Ovary (tissue), 7 donors: ENCODE measurements at regions not wholly inside any gene's neighbourhood (a gene's known extent, or its start where the extent isn't known, plus 50 kb on each side); places are given as distances from the start of the nearest gene placed in this dataset.

Experiments
- DNase-seq, 5 donors: peaks; one replicate each; pipeline ENCODE4 v3.0.0-alpha.2; 2019 to 2020
- H3K27ac ChIP-seq, 2 donors: fragments of 200-600 bp; one replicate each; pipeline versions ENCODE4 v1.5.1 to v1.8.0; 2019 to 2022
- H3K27me3 ChIP-seq: fragments of 200-600 bp; one replicate; pipeline ENCODE4 v1.8.0; 2022
- H3K36me3 ChIP-seq: fragments of 200-600 bp; sonication (generic); one replicate; pipeline ENCODE4 v1.5.1; 2019
- H3K4me1 ChIP-seq: one replicate; pipeline ENCODE4 v1.8.1; 2013; ENCODE audit warnings: mild to moderate bottlenecking, moderate library complexity; ENCODE audit not compliant: insufficient read depth
- H3K4me3 ChIP-seq: fragments of 200-600 bp; sonication (generic); one replicate; pipeline ENCODE4 v1.5.1; 2017
- H3K9me3 ChIP-seq, 2 donors: fragments of 200-600 bp in 1 of 2; sonication (generic) in 1 of 2; one replicate each; pipeline versions ENCODE4 v1.5.1 to v1.8.1; 2013 to 2019; ENCODE audit warnings: mild to moderate bottlenecking in 1 of 2, moderate library complexity in 1 of 2
- CTCF ChIP-seq, 3 donors: fragments of 450-650 bp in 2 of 3; fragments of 200-600 bp in 1 of 3; IDR thresholded peaks; one replicate each; pipeline versions ENCODE4 v1.5.1 to v1.8.0; 2016 to 2022; ENCODE audit warnings: antibody characterized with exemption in 3 of 3, mild to moderate bottlenecking in 1 of 3
- EP300 ChIP-seq: sonication (generic); formaldehyde crosslinking; IDR thresholded peaks from one replicate; pipeline ENCODE4 v1.6.1; 2017; ENCODE audit warnings: antibody characterized with exemption
- POLR2A ChIP-seq: fragments of 450-650 bp; IDR thresholded peaks from one replicate; pipeline ENCODE4 v1.6.1; 2017; ENCODE audit warnings: antibody characterized with exemption, mild to moderate bottlenecking, moderate library complexity
- WGBS, 3 donors: extraction: QIAGEN DNeasy Blood & Tissue Kit in 1 of 3; methylation state at CpG; one replicate each; pipeline versions ENCODE4 v1.1.5 to v1.1.7; 2013 to 2017; 5-methylcytosine and 5-hydroxymethylcytosine counted together
- intact Hi-C, 4 donors: fragments of 100-400 bp; cut with DNase I; formaldehyde crosslinking; loops; one replicate each; pipeline versions ENCODE4 v1.11.0 to v1.15.1; 2022 to 2023
- donor health status: DM: no; HTN: no; CAD: no; lungs with moderate emphysema.
- donor health status: DM: no; HTN: no; CAD: no.
- donor health status: Bipolar disorder and iron deficiency.
- donor health status: DM: no; HTN: no; CAD: no.
- donor health status: DM: yes; HTN: yes; CAD: no.

GRCh38 chr4:136505020-136505419, 1027.3 kb downstream of the PCDH18 start:
- Histone ChIP-seq H3K4me3 (no peak overlapping the region), H3K9me3 (no peaks in the 10 kb centered on the region), H3K4me1 (no peaks in the 10 kb centered on the region), H3K27me3 (no peaks in the 10 kb centered on the region), H3K27ac (no peak overlapping the region), H3K36me3 (no peaks in the 10 kb centered on the region)
- no peak for DNase-seq
- WGBS, 3 donors = 78 to 83% (median 80%) methylated on average over 1 of the region's 1 CpG
- intact Hi-C loops = no loop called here
- TF ChIP-seq EP300 (no peak), POLR2A (no peak), CTCF (IDR thresholded peaks at IDR 0.05) (no peak)

- intact Hi-C loops = no loop called here
Measured at GRCh38 chr4:136495851-136496250, 1036.4 kb downstream of the PCDH18 start.

GRCh38 chr4:136495076-136495475, 1037.2 kb downstream of the PCDH18 start:
- intact Hi-C loops = no loop called here
- Histone ChIP-seq H3K27ac (no peak overlapping the region), H3K4me3 (no peak overlapping the region), H3K4me1 (no peaks in the 10 kb centered on the region), H3K9me3 (no peaks in the 10 kb centered on the region), H3K36me3 (no peaks in the 10 kb centered on the region), H3K27me3 (no peaks in the 10 kb centered on the region)
- no peak for TF ChIP-seq EP300
- no peak for TF ChIP-seq POLR2A
- TF ChIP-seq CTCF (IDR thresholded peaks at IDR 0.05) = no peak
- no peak for DNase-seq
- 31 to 44% (median 32%) methylated on average over 3 of the region's 3 CpGs for WGBS, 3 donors

More at GRCh38 chr4:136495851-136496250, 1036.4 kb downstream of the PCDH18 start:
- H3K27me3 ChIP-seq = no peaks in the 10 kb centered on the region
- no peaks in the 10 kb centered on the region for H3K36me3 ChIP-seq
- no peak overlapping the region for H3K4me3 ChIP-seq
- DNase-seq = no peak
- H3K4me1 ChIP-seq = no peaks in the 10 kb centered on the region
- H3K9me3 ChIP-seq = no peaks in the 10 kb centered on the region
- no peak for TF ChIP-seq CTCF (IDR thresholded peaks at IDR 0.05)
- TF ChIP-seq POLR2A = no peak
- TF ChIP-seq EP300 = no peak
- no peak overlapping the region for H3K27ac ChIP-seq

- intact Hi-C loops = no loop called here
- Histone ChIP-seq H3K4me1 (no peaks in the 10 kb centered on the region), H3K27ac (no peak overlapping the region), H3K27me3 (no peaks in the 10 kb centered on the region), H3K4me3 (no peak overlapping the region), H3K9me3 (no peaks in the 10 kb centered on the region), H3K36me3 (no peaks in the 10 kb centered on the region)
- TF ChIP-seq POLR2A = no peak
- no peak for TF ChIP-seq CTCF (IDR thresholded peaks at IDR 0.05)
- TF ChIP-seq EP300 = no peak
- 70 to 74% (median 73%) methylated on average over 4 of the region's 4 CpGs for WGBS, 3 donors
- no peak for DNase-seq
Measured at GRCh38 chr4:136489101-136489500, 1043.2 kb downstream of the PCDH18 start.

GRCh38 chr4:136484996-136485395, 1047.3 kb downstream of the PCDH18 start:
- H3K36me3 ChIP-seq = no peaks in the 10 kb centered on the region
- intact Hi-C loops = no loop called here

More at GRCh38 chr4:136484996-136485395, 1047.3 kb downstream of the PCDH18 start:
- Histone ChIP-seq H3K4me3 (no peak overlapping the region), H3K9me3 (no peaks in the 10 kb centered on the region), H3K27me3 (no peaks in the 10 kb centered on the region), H3K27ac (no peak overlapping the region), H3K4me1 (no peaks in the 10 kb centered on the region)
- WGBS, 3 donors = 72 to 82% (median 81%) methylated on average over 2 of the region's 2 CpGs
- no peak for DNase-seq
- TF ChIP-seq EP300 = no peak
- TF ChIP-seq CTCF (IDR thresholded peaks at IDR 0.05) = no peak
- TF ChIP-seq POLR2A = no peak
